ENCODE measurements at regions not wholly inside any gene's neighbourhood (a gene's known extent, or its start where the extent isn't known, plus 50 kb on each side); places are given as distances from the start of the nearest gene placed in this dataset.
A peak's percentile ranks its signal among the peaks of the same experiment; 100 is the strongest.

GRCh38 chr18:65329010-65329409, 421.8 kb upstream of the CDH7 start:
- Histone ChIP-seq H3K4me1 (ENCODE audit: control insufficient read depth in 2 of 3, insufficient read depth in 2 of 3, low read depth in 1 of 3, low read length in 3 of 3) (no peaks in the 10 kb centered on the region), H3K9ac (ENCODE audit: low read length in 3 of 3) (no peak overlapping the region), H3K27me3 (ENCODE audit: control insufficient read depth, insufficient read depth, low read length) (no peaks in the 10 kb centered on the region), H3K9me3 (ENCODE audit: control insufficient read depth in 2 of 3, insufficient read depth in 1 of 3, low read length in 3 of 3) (peaks cover 0 to 2% (median 0%) of the 10 kb centered on the region in 3 donors), H3K4me3 (ENCODE audit: low read length in 3 of 3) (no peak overlapping the region), H3K27ac (ENCODE audit: low read depth in 2 of 2, low read length in 2 of 2) (no peak overlapping the region), H3K36me3 (ENCODE audit: control insufficient read depth in 2 of 3, insufficient read depth in 3 of 3, low read length in 3 of 3) (no peaks in the 10 kb centered on the region)
- no peak for TF ChIP-seq CTCF (IDR thresholded peaks at IDR 0.05; ENCODE audit: borderline replicate concordance, extremely low read depth, insufficient read depth)
- FAIRE-seq (no peak), DNase-seq (no peak)
- intact Hi-C loops (cut with DNase I) = no loop called here

DNA sequence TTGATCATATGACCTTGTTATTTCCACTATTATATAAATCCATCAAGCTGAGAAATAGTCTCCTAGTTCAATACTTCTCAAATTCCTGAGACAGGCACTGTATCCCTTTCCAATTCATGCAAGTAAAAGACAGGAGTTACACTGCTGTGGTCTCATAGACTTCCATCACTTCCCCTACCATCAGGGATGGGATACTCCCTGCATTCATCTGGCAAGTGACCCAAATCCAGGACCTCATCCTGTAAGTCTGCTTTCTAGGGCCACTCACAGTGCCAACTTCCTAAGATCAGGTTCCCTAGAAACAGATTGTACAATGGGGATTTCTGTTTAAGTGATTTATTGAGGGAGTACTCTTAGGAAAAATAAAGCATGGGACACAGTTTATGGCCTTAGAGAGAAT, 424.0 kb upstream of the CDH7 start:
- H3K4me3 ChIP-seq (ENCODE audit: low read length in 3 of 3) = no peak overlapping the region
- no peak overlapping the region for H3K9ac ChIP-seq (ENCODE audit: low read length in 3 of 3)
- H3K9me3 ChIP-seq (ENCODE audit: control insufficient read depth in 2 of 3, insufficient read depth in 1 of 3, low read length in 3 of 3) = peaks cover 0 to 2% (median 0%) of the 10 kb centered on the region in 3 donors
- TF ChIP-seq CTCF (IDR thresholded peaks at IDR 0.05; ENCODE audit: borderline replicate concordance, extremely low read depth, insufficient read depth) = no peak
- intact Hi-C loops (cut with DNase I) = no loop called here
- H3K4me1 ChIP-seq (ENCODE audit: control insufficient read depth in 2 of 3, insufficient read depth in 2 of 3, low read depth in 1 of 3, low read length in 3 of 3) = no peaks in the 10 kb centered on the region
- peak in 4 of 5 donors; percentile 66 to 94 (median 86) for DNase-seq
- no peak overlapping the region for H3K27ac ChIP-seq (ENCODE audit: low read depth in 2 of 2, low read length in 2 of 2)
- no peaks in the 10 kb centered on the region for H3K36me3 ChIP-seq (ENCODE audit: control insufficient read depth in 2 of 3, insufficient read depth in 3 of 3, low read length in 3 of 3)
- FAIRE-seq = no peak
- H3K27me3 ChIP-seq (ENCODE audit: control insufficient read depth, insufficient read depth, low read length) = no peaks in the 10 kb centered on the region

DNA sequence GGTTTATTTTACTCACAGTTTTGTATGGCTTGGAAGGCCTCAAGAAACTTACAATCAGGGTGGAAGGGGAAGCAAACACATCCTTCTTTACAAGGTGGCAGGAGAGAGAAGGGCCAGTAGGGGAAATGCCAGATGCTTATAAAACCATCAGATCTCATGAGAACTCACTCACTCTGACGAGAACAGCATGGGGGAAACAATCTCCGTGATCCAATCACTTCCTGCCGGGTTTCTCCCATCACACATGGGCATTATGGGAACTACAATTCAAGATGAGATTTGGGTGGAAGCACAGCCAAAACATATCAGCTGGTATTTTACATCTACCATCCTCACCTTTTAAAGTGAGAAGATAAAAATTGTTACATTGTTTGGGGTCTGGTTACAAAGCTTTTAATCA, 427.9 kb upstream of the CDH7 start:
- FAIRE-seq = no peak
- Histone ChIP-seq H3K4me1 (ENCODE audit: control insufficient read depth in 2 of 3, insufficient read depth in 2 of 3, low read depth in 1 of 3, low read length in 3 of 3) (no peaks in the 10 kb centered on the region), H3K36me3 (ENCODE audit: control insufficient read depth in 2 of 3, insufficient read depth in 3 of 3, low read length in 3 of 3) (no peaks in the 10 kb centered on the region), H3K27ac (ENCODE audit: low read depth in 2 of 2, low read length in 2 of 2) (no peak overlapping the region), H3K4me3 (ENCODE audit: low read length in 3 of 3) (no peak overlapping the region), H3K9ac (ENCODE audit: low read length in 3 of 3) (no peak overlapping the region), H3K27me3 (ENCODE audit: control insufficient read depth, insufficient read depth, low read length) (no peaks in the 10 kb centered on the region), H3K9me3 (ENCODE audit: control insufficient read depth in 2 of 3, insufficient read depth in 1 of 3, low read length in 3 of 3) (peaks cover 0 to 2% (median 0%) of the 10 kb centered on the region in 3 donors)
- intact Hi-C loops (cut with DNase I) = no loop called here
- no peak for DNase-seq
- TF ChIP-seq CTCF (IDR thresholded peaks at IDR 0.05; ENCODE audit: borderline replicate concordance, extremely low read depth, insufficient read depth) = no peak

GRCh38 chr18:65298422-65298821, 452.4 kb upstream of the CDH7 start:
- Histone ChIP-seq H3K4me3 (ENCODE audit: low read length in 3 of 3) (no peak overlapping the region), H3K27me3 (ENCODE audit: control insufficient read depth, insufficient read depth, low read length) (no peaks in the 10 kb centered on the region), H3K4me1 (ENCODE audit: control insufficient read depth in 2 of 3, insufficient read depth in 2 of 3, low read depth in 1 of 3, low read length in 3 of 3) (no peaks in the 10 kb centered on the region), H3K36me3 (ENCODE audit: control insufficient read depth in 2 of 3, insufficient read depth in 3 of 3, low read length in 3 of 3) (no peaks in the 10 kb centered on the region), H3K9me3 (ENCODE audit: control insufficient read depth in 2 of 3, insufficient read depth in 1 of 3, low read length in 3 of 3) (no peaks in the 10 kb centered on the region), H3K9ac (ENCODE audit: low read length in 3 of 3) (no peak overlapping the region), H3K27ac (ENCODE audit: low read depth in 2 of 2, low read length in 2 of 2) (no peak overlapping the region)
- no peak for DNase-seq
- no peak for TF ChIP-seq CTCF (IDR thresholded peaks at IDR 0.05; ENCODE audit: borderline replicate concordance, extremely low read depth, insufficient read depth)
- intact Hi-C loops (cut with DNase I) = no loop called here
- FAIRE-seq = no peak

All from kidney (tissue), 13 donors.